Pancreas (tissue), 10 donors: ENCODE measurements at regions not wholly inside any gene's neighbourhood (a gene's known extent, or its start where the extent isn't known, plus 50 kb on each side); places are given as distances from the start of the nearest gene placed in this dataset.

Source experiments
- ATAC-seq, 4 donors: fragments of 200-7000 bp; cut with Tn5 transposase; one replicate each; pipeline versions ENCODE4 v1.8.0 to v1.9.1; 2020; ENCODE audit warnings: mild to moderate bottlenecking in 4 of 4, moderate library complexity in 4 of 4
- DNase-seq, 6 donors: peaks; one replicate each; pipeline ENCODE4 v3.0.0-alpha.2; 2020
- FAIRE-seq: peaks from 2 replicates; lab custom pipeline; 2012; peaks lifted over from hg19 to GRCh38; lab: Jason Lieb, UNC
- H3K27ac ChIP-seq, 4 donors: fragments of 200-600 bp; sonication (generic); 1 replicate in 3 of 4; 2 replicates in 1 of 4; pipeline versions ENCODE4 v1.5.0 to v1.8.0; 2020
- H3K27me3 ChIP-seq, 4 donors: fragments of 200-600 bp; one replicate each; pipeline ENCODE4 v1.8.0; 2021
- H3K36me3 ChIP-seq, 3 donors: fragments of 200-600 bp; sonication (generic) in 1 of 3; one replicate each; pipeline versions ENCODE4 v1.5.0 to v1.8.0; 2020 to 2021
- H3K4me1 ChIP-seq, 3 donors: fragments of 200-600 bp; one replicate each; pipeline ENCODE4 v1.8.0; 2021
- H3K4me3 ChIP-seq, 4 donors: fragments of 200-600 bp; sonication (generic) in 2 of 4; one replicate each; pipeline versions ENCODE4 v1.5.0 to v1.8.0; 2020 to 2021
- H3K9me3 ChIP-seq, 4 donors: fragments of 200-600 bp; one replicate each; pipeline ENCODE4 v1.8.0; 2021
- WGBS, 2 donors: extraction: QIAGEN DNeasy Blood & Tissue Kit; methylation state at CpG; one replicate each; pipeline ENCODE4 v1.1.7; 2013; 5-methylcytosine and 5-hydroxymethylcytosine counted together
- intact Hi-C, 3 donors: fragments of 100-400 bp; cut with DNase I; formaldehyde crosslinking; loops; one replicate each; pipeline versions ENCODE4 v1.11.1 to v1.14.2; 2022
- TF ChIP-seq, protein P1 (sequence below), 4 donors: fragments of 200-600 bp; sonication (generic) in 3 of 4; IDR thresholded peaks; one replicate each; pipeline versions ENCODE4 v1.5.0 to v1.8.0; 2021; ENCODE audit warnings: antibody characterized with exemption in 4 of 4
- donor health status: healthy with polysubstance abuse.
- donor health status: DM: no; HTN: no; CAD: no; lungs with moderate emphysema.
- donor health status: DM: no; HTN: no; CAD: no.
- donor health status: control.
- donor health status: control.
- donor health status: Bipolar disorder and iron deficiency.
- donor health status: DM: yes; HTN: yes; CAD: no.
- donor health status: DM: no; HTN: no; CAD: no.
- donor health status: DM: no; HTN: no; CAD: no.
- donor health status: DM: yes; HTN: yes; CAD: no.

DNA sequence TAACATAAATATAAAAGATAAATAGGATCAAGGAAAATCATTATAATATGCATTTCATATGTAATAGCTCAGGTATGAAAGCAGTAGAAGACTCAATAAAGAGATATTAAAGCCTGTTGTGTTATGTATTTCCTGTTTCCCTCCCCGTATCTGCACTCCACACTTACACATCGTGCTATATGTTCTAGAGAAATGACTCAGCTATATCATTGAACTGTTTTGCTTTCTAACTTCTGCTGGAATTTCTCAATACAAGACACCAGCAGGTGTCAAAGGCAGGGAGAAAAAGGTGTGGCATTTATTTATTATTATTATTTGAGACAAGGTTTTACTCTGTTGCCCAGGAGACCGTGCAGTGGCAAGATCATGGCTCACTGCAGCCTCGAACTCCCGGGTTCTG, 842.8 kb upstream of the CNTN5 start:
- Histone ChIP-seq H3K9me3 (no peaks in the 10 kb centered on the region), H3K4me3 (no peak overlapping the region), H3K36me3 (no peaks in the 10 kb centered on the region), H3K27me3 (no peaks in the 10 kb centered on the region), H3K27ac (no peak overlapping the region), H3K4me1 (no peaks in the 10 kb centered on the region)
- no peak for FAIRE-seq
- intact Hi-C loops, result no loop called here
- DNase-seq, result no peak
- TF ChIP-seq, protein P1, sequence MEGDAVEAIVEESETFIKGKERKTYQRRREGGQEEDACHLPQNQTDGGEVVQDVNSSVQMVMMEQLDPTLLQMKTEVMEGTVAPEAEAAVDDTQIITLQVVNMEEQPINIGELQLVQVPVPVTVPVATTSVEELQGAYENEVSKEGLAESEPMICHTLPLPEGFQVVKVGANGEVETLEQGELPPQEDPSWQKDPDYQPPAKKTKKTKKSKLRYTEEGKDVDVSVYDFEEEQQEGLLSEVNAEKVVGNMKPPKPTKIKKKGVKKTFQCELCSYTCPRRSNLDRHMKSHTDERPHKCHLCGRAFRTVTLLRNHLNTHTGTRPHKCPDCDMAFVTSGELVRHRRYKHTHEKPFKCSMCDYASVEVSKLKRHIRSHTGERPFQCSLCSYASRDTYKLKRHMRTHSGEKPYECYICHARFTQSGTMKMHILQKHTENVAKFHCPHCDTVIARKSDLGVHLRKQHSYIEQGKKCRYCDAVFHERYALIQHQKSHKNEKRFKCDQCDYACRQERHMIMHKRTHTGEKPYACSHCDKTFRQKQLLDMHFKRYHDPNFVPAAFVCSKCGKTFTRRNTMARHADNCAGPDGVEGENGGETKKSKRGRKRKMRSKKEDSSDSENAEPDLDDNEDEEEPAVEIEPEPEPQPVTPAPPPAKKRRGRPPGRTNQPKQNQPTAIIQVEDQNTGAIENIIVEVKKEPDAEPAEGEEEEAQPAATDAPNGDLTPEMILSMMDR (IDR thresholded peaks at IDR 0.05), result no peak
- no peak for ATAC-seq
- 44 to 54% methylated on average over 5 of the region's 5 CpGs for WGBS, 2 donors

DNA sequence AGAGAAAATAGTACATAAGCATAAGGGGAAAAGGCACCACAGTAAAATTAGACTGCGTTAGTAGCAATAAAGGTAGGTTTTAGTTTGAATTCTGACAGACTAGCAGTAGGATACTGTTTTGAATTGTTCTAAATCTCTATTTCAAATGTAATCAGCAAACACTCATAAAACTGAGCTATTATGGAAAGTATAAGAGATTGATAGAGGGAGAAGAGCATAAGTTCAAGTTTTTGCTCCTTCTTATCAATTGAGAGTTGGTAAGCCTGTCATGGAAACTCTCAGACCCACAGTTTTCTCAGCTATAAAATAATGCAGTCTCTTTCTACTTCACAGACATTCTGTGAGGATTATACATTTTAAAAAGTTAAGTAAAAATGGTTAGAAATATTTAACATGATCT, 840.2 kb upstream of the CNTN5 start:
- ATAC-seq (no peak), DNase-seq (no peak), FAIRE-seq (no peak)
- no peaks in the 10 kb centered on the region for H3K36me3 ChIP-seq
- H3K27me3 ChIP-seq, result no peaks in the 10 kb centered on the region
- WGBS, 2 donors, result 66 to 78% methylated on average over 1 of the region's 1 CpG
- H3K27ac ChIP-seq, result no peak overlapping the region
- no peaks in the 10 kb centered on the region for H3K4me1 ChIP-seq
- no peak overlapping the region for H3K4me3 ChIP-seq
- H3K9me3 ChIP-seq, result no peaks in the 10 kb centered on the region
- TF ChIP-seq, protein P1 (IDR thresholded peaks at IDR 0.05), result no peak
- intact Hi-C loops, result no loop called here

DNA sequence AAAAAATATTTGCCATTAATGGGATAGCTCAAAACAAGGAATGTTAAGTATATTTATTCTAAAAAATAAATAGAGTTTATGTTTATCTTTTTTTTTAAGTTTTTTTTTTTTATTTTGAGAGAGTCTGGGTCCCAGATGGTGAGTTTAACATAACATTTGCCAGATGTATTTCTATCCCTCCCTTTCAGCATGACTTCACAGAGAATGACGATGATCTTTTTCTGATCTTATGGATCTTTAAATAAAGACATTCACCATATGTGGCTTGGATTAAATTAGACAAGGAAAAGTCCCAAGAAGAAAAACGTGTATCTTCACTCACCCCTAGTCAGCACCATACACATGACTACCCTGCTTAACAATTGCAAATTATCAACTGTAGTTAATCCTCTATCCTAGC, 839.8 kb upstream of the CNTN5 start:
- no peak for ATAC-seq
- Histone ChIP-seq H3K27me3 (no peaks in the 10 kb centered on the region), H3K4me3 (no peak overlapping the region), H3K4me1 (no peaks in the 10 kb centered on the region), H3K9me3 (no peaks in the 10 kb centered on the region), H3K36me3 (no peaks in the 10 kb centered on the region), H3K27ac (no peak overlapping the region)
- WGBS, 2 donors, result 19 to 42% methylated on average over 2 of the region's 2 CpGs
- DNase-seq, result no peak
- no peak for FAIRE-seq
- intact Hi-C loops, result no loop called here
- TF ChIP-seq, protein P1 (IDR thresholded peaks at IDR 0.05), result no peak

DNA sequence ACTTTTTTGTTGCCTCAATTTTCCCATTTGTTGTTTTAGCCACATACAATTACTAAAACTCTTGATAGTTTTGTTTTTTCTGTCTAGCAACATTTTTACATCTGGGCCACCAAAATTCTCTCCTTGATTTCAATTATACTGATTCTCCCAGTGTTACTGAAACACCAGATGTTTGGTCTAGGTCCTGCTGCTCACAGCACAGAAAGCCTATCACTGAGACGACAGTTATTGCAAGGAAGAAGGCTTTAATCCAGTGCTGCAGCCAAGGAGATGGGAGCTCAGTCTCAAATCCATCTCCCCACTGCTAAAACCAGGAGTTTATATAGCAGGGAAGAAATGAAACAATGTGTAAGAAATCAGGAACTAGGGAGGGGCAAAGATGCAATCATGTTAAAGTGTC, 837.7 kb upstream of the CNTN5 start:
- Histone ChIP-seq H3K4me1 (no peaks in the 10 kb centered on the region), H3K27ac (no peak overlapping the region), H3K27me3 (no peaks in the 10 kb centered on the region), H3K9me3 (no peaks in the 10 kb centered on the region), H3K36me3 (no peaks in the 10 kb centered on the region), H3K4me3 (no peak overlapping the region)
- FAIRE-seq (no peak), ATAC-seq (no peak), DNase-seq (no peak)
- intact Hi-C loops, result no loop called here
- TF ChIP-seq, protein P1 (IDR thresholded peaks at IDR 0.05), result no peak
- 27 to 44% methylated on average over 1 of the region's 1 CpG for WGBS, 2 donors

DNA sequence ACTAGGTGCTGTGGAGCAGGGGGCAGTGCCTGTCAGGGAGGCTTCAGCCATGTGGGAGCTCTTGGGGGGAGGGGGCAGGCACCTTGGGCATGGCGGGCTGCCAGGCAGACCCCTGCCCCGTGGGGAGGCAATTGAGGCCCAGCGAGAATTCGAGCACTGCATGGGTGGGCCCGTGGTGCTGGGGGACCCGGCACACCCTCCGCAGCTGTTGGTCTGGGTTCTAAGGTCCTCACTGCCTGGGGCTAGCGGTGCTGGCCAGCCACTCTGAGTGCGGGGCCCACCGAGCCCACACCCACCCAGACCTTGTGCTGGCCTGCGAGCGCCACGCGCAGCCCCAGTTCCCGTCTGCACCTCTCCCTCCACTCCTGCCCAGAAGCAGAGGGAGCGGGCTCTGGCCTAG, 835.5 kb upstream of the CNTN5 start:
- WGBS, 2 donors, result 84 to 91% methylated on average over 15 to 16 of the region's 16 CpGs
- no peak for FAIRE-seq
- H3K4me1 ChIP-seq, result no peaks in the 10 kb centered on the region
- H3K9me3 ChIP-seq, result no peaks in the 10 kb centered on the region
- H3K27ac ChIP-seq, result no peak overlapping the region
- H3K27me3 ChIP-seq, result no peaks in the 10 kb centered on the region
- H3K4me3 ChIP-seq, result no peak overlapping the region
- intact Hi-C loops, result no loop called here
- peak in 2 of 6 donors; percentile 18 to 60 for DNase-seq
- TF ChIP-seq, protein P1 (IDR thresholded peaks at IDR 0.05), result no peak
- ATAC-seq, result no peak
- H3K36me3 ChIP-seq, result no peaks in the 10 kb centered on the region
